Spinal cord (tissue), 9 donors: ENCODE measurements at regions not wholly inside any gene's neighbourhood (a gene's known extent, or its start where the extent isn't known, plus 50 kb on each side); places are given as distances from the start of the nearest gene placed in this dataset.

Source experiments
- DNase-seq, 6 donors: peaks; one replicate each; pipeline versions ENCODE4 v3.0.0 to v3.0.0-alpha.2; 2013 to 2015; ENCODE audit warnings: low spot score in 6 of 6, low read depth in 4 of 6
- H3K27ac ChIP-seq: one replicate; pipeline ENCODE4 v1.5.1; 2013; ENCODE audit warnings: low read depth, low read length, control low read depth
- H3K27me3 ChIP-seq: one replicate; pipeline ENCODE4 v1.6.1; 2013; ENCODE audit warnings: low read length; ENCODE audit not compliant: control insufficient read depth, insufficient read depth
- H3K36me3 ChIP-seq: one replicate; pipeline ENCODE4 v1.6.1; 2013; ENCODE audit warnings: low read length; ENCODE audit not compliant: control insufficient read depth, insufficient read depth
- H3K4me1 ChIP-seq: one replicate; pipeline ENCODE4 v1.6.1; 2013; ENCODE audit warnings: low read length; ENCODE audit not compliant: control insufficient read depth, insufficient read depth
- H3K4me3 ChIP-seq: one replicate; pipeline ENCODE4 v1.5.1; 2013; ENCODE audit warnings: low read depth, low read length, control low read depth
- H3K9me3 ChIP-seq: one replicate; pipeline ENCODE4 v1.6.1; 2013; ENCODE audit warnings: low read length; ENCODE audit not compliant: control insufficient read depth, insufficient read depth
- WGBS: methylation state at CpG from one replicate; pipeline ENCODE4 v1.1.5; 2013; ENCODE audit warnings: missing lambda C conversion rate; ENCODE audit not compliant: insufficient coverage; 5-methylcytosine and 5-hydroxymethylcytosine counted together
- donor health status: healthy.

DNA sequence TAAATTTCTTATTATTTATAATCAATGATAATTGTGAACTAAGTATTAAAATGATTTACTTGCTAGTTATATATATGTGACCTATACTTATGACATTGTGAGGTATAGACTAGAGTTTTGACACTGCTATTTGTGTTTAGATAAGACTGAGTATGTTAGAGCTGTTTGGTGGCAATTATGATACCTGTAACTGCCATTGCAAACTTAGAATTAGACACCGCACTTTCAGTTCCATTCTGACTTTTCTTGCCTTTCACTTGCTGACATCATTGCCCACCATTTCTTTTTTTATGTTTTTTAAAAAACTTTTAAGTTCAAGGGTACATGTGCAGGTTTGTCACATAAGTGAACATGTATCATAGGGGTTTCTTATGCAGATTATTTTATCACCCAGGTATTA is 214.5 kb downstream of the MBL2 start:
- WGBS = no CpG with 5 or more reads among the region's 1 CpG
- H3K27me3 ChIP-seq = no peaks in the 10 kb centered on the region

DNA sequence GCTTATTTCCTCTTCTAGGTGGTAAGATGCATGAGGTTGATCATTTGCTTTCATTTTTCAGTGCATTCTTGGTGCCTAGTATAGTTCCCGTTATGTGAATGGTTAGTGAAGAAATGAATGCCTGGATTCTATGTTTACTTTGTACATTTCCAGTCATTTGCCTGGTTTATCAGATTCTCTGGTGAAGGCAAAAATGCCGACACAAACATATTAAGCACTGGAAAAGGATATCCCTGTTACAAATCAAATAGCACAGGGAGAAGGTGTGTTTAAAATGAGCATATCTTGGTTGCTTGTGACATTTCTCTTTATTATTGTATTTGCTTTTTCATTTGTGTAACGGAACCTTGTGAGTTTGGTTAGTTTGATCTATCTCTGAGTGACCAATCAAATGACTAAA is 211.3 kb downstream of the MBL2 start:
- Histone ChIP-seq H3K27me3 (no peaks in the 10 kb centered on the region), H3K36me3 (no peaks in the 10 kb centered on the region), H3K4me3 (no peak overlapping the region), H3K9me3 (no peaks in the 10 kb centered on the region), H3K4me1 (no peaks in the 10 kb centered on the region), H3K27ac (no peak overlapping the region)
- 100% methylated on average over 1 of the region's 3 CpGs for WGBS
- no peak for DNase-seq

More for the DNA sequence above, 214.5 kb downstream of the MBL2 start:
- no peak for DNase-seq
- Histone ChIP-seq H3K4me3 (no peak overlapping the region), H3K27ac (no peak overlapping the region), H3K36me3 (no peaks in the 10 kb centered on the region), H3K4me1 (no peaks in the 10 kb centered on the region), H3K9me3 (no peaks in the 10 kb centered on the region)

- DNase-seq = no peak
- WGBS = no CpG with 5 or more reads among the region's 1 CpG
- H3K4me1 ChIP-seq = no peaks in the 10 kb centered on the region
These were observed 209.2 kb downstream of the MBL2 start for GRCh38 chr10:52563360-52563759.

DNA sequence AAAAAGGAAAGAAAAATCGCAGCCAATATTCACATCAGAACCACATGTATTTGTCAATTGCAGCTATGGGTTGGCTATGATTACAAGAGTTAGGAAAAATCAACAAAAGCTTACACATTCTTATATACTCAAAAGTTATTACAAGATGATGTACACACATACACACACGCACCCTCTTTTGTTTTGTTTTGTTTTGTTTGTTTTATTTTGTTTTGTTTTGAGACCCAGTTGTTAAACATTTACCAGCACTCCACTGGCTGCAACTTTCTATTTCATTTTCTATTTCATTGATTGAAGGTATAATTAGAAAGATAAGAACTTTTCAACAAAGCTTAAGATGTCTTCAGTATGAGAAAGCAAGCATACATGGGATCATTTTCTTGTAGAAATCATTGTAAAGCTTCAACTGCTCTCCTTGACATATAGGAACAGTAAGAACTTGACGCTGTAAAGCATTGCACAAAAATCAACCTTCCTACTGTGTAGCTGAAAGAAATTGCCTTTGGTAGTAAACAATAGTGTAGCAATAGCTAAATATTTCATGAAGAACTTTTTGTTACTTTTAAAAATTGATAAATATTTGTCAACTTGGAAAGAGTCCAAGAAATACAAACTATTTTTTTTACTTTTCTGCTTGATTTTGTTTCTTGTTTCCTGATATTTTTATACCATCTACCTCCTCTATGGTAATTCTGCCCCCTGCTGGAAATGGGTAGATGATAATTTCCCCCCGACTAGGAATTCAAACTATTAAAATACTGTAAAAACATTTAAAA is 205.9 kb downstream of the MBL2 start:
- no peaks in the 10 kb centered on the region for H3K27me3 ChIP-seq
- WGBS = no CpG with 5 or more reads among the region's 4 CpGs
- H3K4me1 ChIP-seq = no peaks in the 10 kb centered on the region
- no peaks in the 10 kb centered on the region for H3K9me3 ChIP-seq
- DNase-seq = peak in 2 of 6 donors; percentile 5 to 7
- H3K27ac ChIP-seq = no peak overlapping the region
- H3K4me3 ChIP-seq = no peak overlapping the region
- no peaks in the 10 kb centered on the region for H3K36me3 ChIP-seq

More at GRCh38 chr10:52563360-52563759, 209.2 kb downstream of the MBL2 start:
- Histone ChIP-seq H3K4me3 (no peak overlapping the region), H3K27me3 (no peaks in the 10 kb centered on the region), H3K9me3 (no peaks in the 10 kb centered on the region), H3K36me3 (no peaks in the 10 kb centered on the region), H3K27ac (no peak overlapping the region)

DNA sequence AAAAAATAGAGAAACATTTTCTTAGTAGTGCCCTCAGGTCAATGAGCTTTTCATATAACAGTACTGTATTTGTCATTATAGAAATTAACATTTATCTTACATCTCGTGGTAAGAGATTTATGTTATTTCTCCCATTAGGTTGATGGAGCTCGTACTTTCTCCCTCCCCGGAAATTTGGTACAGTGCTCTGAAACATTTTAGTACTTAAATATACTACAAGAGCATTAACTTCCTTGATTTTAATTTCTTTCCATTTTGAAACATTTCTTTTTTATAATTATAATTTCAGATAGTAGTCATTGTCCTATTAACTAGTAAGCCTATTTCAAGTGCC is 205.4 kb downstream of the MBL2 start:
- Histone ChIP-seq H3K4me3 (no peak overlapping the region), H3K9me3 (no peaks in the 10 kb centered on the region), H3K4me1 (no peaks in the 10 kb centered on the region), H3K27ac (no peak overlapping the region), H3K27me3 (no peaks in the 10 kb centered on the region), H3K36me3 (no peaks in the 10 kb centered on the region)
- no peak for DNase-seq
- no CpG with 5 or more reads among the region's 3 CpGs for WGBS

DNA sequence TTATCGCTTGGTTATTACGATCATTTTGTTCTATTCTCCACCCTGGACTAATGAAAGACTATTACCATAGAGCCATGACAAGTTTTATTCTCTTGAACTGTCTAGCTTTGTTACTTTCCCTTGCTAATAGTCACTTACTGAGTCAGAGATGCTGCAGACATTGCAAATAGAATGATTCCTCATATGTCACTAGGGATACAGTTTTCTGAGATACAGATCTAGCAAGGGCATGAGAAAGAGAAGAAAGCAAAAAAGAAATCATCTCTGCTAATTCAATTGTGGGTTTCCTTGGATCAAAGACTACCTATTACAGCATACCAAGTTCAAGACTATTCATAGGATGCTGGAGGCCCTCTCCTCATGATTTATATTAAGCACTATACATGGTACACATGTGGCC is 204.3 kb downstream of the MBL2 start:
- no peak overlapping the region for H3K27ac ChIP-seq
- DNase-seq = no peak
- no peaks in the 10 kb centered on the region for H3K9me3 ChIP-seq
- 83% methylated on average over 1 of the region's 2 CpGs for WGBS
- H3K4me1 ChIP-seq = no peaks in the 10 kb centered on the region
- no peaks in the 10 kb centered on the region for H3K36me3 ChIP-seq
- no peak overlapping the region for H3K4me3 ChIP-seq
- no peaks in the 10 kb centered on the region for H3K27me3 ChIP-seq

GRCh38 chr10:52570490-52570889 is 202.1 kb downstream of the MBL2 start:
- H3K27me3 ChIP-seq = no peaks in the 10 kb centered on the region
- no peaks in the 10 kb centered on the region for H3K4me1 ChIP-seq
- WGBS = no CpG with 5 or more reads among the region's 1 CpG
- H3K9me3 ChIP-seq = no peaks in the 10 kb centered on the region
- no peak overlapping the region for H3K4me3 ChIP-seq
- DNase-seq = peak in 4 of 6 donors; percentile 4 to 24 (median 16)
- H3K36me3 ChIP-seq = no peaks in the 10 kb centered on the region
- H3K27ac ChIP-seq = no peak overlapping the region

GRCh38 chr10:52571018-52571417 is 201.6 kb downstream of the MBL2 start:
- H3K9me3 ChIP-seq = no peaks in the 10 kb centered on the region
- WGBS = no CpG with 5 or more reads among the region's 2 CpGs
- DNase-seq = no peak
- H3K4me1 ChIP-seq = no peaks in the 10 kb centered on the region
- H3K27me3 ChIP-seq = no peaks in the 10 kb centered on the region
- H3K27ac ChIP-seq = no peak overlapping the region
- H3K36me3 ChIP-seq = no peaks in the 10 kb centered on the region
- no peak overlapping the region for H3K4me3 ChIP-seq

GRCh38 chr10:52571516-52572182 is 200.9 kb downstream of the MBL2 start:
- no peaks in the 10 kb centered on the region for H3K9me3 ChIP-seq
- no CpG with 5 or more reads among the region's 3 CpGs for WGBS
- no peaks in the 10 kb centered on the region for H3K4me1 ChIP-seq

DNA sequence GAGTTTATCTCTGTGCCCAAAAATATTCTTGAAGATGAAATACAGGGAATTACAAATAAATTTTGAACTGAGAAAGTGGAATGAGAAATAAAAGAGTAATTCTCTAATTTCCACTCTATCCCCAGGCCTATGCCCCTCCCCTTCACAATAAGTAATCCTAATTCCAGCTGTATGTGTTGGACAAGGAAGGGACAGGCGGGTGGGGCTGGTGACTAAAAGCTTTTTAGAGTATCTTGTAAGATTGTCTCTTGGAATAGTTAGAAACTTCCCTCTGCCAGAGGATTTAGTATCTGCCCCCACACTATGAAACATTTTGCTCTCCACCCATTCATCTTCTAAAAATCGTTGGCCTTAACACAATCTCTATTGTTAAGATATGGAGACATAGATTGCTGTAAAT is 199.2 kb downstream of the MBL2 start:
- Histone ChIP-seq H3K4me3 (no peak overlapping the region), H3K27ac (no peak overlapping the region), H3K4me1 (no peaks in the 10 kb centered on the region), H3K36me3 (no peaks in the 10 kb centered on the region), H3K27me3 (no peaks in the 10 kb centered on the region), H3K9me3 (no peaks in the 10 kb centered on the region)
- DNase-seq = no peak
- WGBS = no CpG with 5 or more reads among the region's 2 CpGs

More at GRCh38 chr10:52571516-52572182, 200.9 kb downstream of the MBL2 start:
- no peaks in the 10 kb centered on the region for H3K36me3 ChIP-seq
- DNase-seq = no peak
- no peaks in the 10 kb centered on the region for H3K27me3 ChIP-seq
- H3K4me3 ChIP-seq = no peak overlapping the region
- no peak overlapping the region for H3K27ac ChIP-seq
